Fibroblast of lung (primary cell): ENCODE measurements at regions not wholly inside any gene's neighbourhood (a gene's known extent, or its start where the extent isn't known, plus 50 kb on each side); places are given as distances from the start of the nearest gene placed in this dataset.

Experiments
- EZH2 ChIP-seq: IDR thresholded peaks from 2 replicates; pipeline ENCODE4 v1.5.1; 2012; ENCODE audit warnings: low read length, control low read depth, mild to moderate bottlenecking; ENCODE audit errors: missing control alignments
- TF ChIP-seq, protein P1 (sequence below), 2 donors: IDR thresholded peaks in 1 of 2; conservative IDR thresholded peaks in 1 of 2; 1 replicate in 1 of 2; 2 replicates in 1 of 2; pipeline ENCODE4 v1.5.1; 2011 to 2012; ENCODE audit warnings: low read length in 2 of 2, control low read depth in 1 of 2, inconsistent platforms in 1 of 2, low read depth in 1 of 2, mild to moderate bottlenecking in 1 of 2

DNA sequence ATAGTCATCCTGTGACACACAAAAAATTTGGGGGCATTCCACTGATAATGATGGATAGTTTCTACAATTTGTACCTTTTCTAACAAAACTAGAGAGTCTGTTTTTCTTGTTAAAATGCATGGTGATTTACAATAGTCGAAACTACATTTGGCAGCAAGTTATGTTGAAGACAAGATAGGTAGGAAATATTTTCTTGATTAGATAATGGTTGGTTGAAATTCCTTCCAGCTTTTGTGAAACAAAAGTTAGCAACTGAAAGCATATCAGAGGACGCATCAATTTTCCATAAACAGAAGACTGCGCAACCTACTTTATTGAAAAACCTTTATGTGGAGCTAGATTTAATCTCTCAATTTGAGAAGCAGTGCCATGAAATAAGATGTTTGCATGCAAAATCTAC, 155.8 kb upstream of the GLI3 start:
- TF ChIP-seq EZH2, result no peak
- TF ChIP-seq, protein P1, sequence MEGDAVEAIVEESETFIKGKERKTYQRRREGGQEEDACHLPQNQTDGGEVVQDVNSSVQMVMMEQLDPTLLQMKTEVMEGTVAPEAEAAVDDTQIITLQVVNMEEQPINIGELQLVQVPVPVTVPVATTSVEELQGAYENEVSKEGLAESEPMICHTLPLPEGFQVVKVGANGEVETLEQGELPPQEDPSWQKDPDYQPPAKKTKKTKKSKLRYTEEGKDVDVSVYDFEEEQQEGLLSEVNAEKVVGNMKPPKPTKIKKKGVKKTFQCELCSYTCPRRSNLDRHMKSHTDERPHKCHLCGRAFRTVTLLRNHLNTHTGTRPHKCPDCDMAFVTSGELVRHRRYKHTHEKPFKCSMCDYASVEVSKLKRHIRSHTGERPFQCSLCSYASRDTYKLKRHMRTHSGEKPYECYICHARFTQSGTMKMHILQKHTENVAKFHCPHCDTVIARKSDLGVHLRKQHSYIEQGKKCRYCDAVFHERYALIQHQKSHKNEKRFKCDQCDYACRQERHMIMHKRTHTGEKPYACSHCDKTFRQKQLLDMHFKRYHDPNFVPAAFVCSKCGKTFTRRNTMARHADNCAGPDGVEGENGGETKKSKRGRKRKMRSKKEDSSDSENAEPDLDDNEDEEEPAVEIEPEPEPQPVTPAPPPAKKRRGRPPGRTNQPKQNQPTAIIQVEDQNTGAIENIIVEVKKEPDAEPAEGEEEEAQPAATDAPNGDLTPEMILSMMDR (conservative IDR thresholded peaks at IDR 0.05 in 1 of 2, IDR thresholded peaks at IDR 0.05 in 1 of 2; ENCODE audit: low read depth in 1 of 2, low read length in 2 of 2), result no peak
